Tibial artery (tissue), 4 donors: ENCODE measurements at regions not wholly inside any gene's neighbourhood (a gene's known extent, or its start where the extent isn't known, plus 50 kb on each side); places are given as distances from the start of the nearest gene placed in this dataset.

ENCODE experiments used
- DNase-seq, 2 donors: peaks; one replicate each; pipeline ENCODE4 v3.0.0-alpha.2; 2019
- H3K27ac ChIP-seq, 2 donors: fragments of 200-600 bp; sonication (generic) in 1 of 2; 1 replicate in 1 of 2; 2 replicates in 1 of 2; pipeline ENCODE4 v1.5.1; 2018 to 2019; ENCODE audit warnings: mild to moderate bottlenecking in 1 of 2
- H3K27me3 ChIP-seq, 2 donors: fragments of 200-600 bp; sonication (generic) in 1 of 2; one replicate each; pipeline versions ENCODE4 v1.5.1 to v1.6.0; 2016 to 2019
- H3K36me3 ChIP-seq, 3 donors: fragments of 200-600 bp; sonication (generic) in 2 of 3; one replicate each; pipeline ENCODE4 v1.5.1; 2016 to 2019; ENCODE audit warnings: mild to moderate bottlenecking in 2 of 3
- H3K4me1 ChIP-seq, 4 donors: fragments of 200-600 bp; sonication (generic) in 2 of 4; 1 replicate in 3 of 4; 2 replicates in 1 of 4; pipeline ENCODE4 v1.5.1; 2016 to 2019
- H3K4me3 ChIP-seq, 2 donors: fragments of 200-600 bp; sonication (generic) in 1 of 2; 1 replicate in 1 of 2; 2 replicates in 1 of 2; pipeline ENCODE4 v1.5.1; 2018 to 2019; ENCODE audit warnings: mild to moderate bottlenecking in 2 of 2
- H3K9me3 ChIP-seq, 3 donors: fragments of 200-600 bp; sonication (generic) in 1 of 3; one replicate each; pipeline ENCODE4 v1.5.1; 2016 to 2019
- intact Hi-C: fragments of 100-400 bp; cut with DNase I; formaldehyde crosslinking; loops from one replicate; pipeline ENCODE4 v1.15.0; 2023; ENCODE audit warnings: low total_unique reads
- TF ChIP-seq, protein P1 (sequence below), 2 experiments: fragments of 200-600 bp in 1 of 2; fragments of 450-650 bp in 1 of 2; IDR thresholded peaks; one replicate each; pipeline ENCODE4 v1.5.1; 2017 to 2019; ENCODE audit warnings: antibody characterized with exemption in 2 of 2, mild to moderate bottlenecking in 1 of 2, moderate library complexity in 1 of 2

- TF ChIP-seq, protein P1, sequence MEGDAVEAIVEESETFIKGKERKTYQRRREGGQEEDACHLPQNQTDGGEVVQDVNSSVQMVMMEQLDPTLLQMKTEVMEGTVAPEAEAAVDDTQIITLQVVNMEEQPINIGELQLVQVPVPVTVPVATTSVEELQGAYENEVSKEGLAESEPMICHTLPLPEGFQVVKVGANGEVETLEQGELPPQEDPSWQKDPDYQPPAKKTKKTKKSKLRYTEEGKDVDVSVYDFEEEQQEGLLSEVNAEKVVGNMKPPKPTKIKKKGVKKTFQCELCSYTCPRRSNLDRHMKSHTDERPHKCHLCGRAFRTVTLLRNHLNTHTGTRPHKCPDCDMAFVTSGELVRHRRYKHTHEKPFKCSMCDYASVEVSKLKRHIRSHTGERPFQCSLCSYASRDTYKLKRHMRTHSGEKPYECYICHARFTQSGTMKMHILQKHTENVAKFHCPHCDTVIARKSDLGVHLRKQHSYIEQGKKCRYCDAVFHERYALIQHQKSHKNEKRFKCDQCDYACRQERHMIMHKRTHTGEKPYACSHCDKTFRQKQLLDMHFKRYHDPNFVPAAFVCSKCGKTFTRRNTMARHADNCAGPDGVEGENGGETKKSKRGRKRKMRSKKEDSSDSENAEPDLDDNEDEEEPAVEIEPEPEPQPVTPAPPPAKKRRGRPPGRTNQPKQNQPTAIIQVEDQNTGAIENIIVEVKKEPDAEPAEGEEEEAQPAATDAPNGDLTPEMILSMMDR (IDR thresholded peaks at IDR 0.05), result no peak
- no peak overlapping the region for H3K4me3 ChIP-seq
- peaks cover 0 to 15% (median 14%) of the 10 kb centered on the region in 4 donors for H3K4me1 ChIP-seq
- no peaks in the 10 kb centered on the region for H3K36me3 ChIP-seq
- no peak overlapping the region for H3K27ac ChIP-seq
- H3K27me3 ChIP-seq, result no peaks in the 10 kb centered on the region
- intact Hi-C loops, result no loop called here
- DNase-seq, result no peak
- H3K9me3 ChIP-seq, result no peaks in the 10 kb centered on the region
Observed at GRCh38 chr6:43971776-43972126, 155.5 kb downstream of the MRPL14 start.

DNA sequence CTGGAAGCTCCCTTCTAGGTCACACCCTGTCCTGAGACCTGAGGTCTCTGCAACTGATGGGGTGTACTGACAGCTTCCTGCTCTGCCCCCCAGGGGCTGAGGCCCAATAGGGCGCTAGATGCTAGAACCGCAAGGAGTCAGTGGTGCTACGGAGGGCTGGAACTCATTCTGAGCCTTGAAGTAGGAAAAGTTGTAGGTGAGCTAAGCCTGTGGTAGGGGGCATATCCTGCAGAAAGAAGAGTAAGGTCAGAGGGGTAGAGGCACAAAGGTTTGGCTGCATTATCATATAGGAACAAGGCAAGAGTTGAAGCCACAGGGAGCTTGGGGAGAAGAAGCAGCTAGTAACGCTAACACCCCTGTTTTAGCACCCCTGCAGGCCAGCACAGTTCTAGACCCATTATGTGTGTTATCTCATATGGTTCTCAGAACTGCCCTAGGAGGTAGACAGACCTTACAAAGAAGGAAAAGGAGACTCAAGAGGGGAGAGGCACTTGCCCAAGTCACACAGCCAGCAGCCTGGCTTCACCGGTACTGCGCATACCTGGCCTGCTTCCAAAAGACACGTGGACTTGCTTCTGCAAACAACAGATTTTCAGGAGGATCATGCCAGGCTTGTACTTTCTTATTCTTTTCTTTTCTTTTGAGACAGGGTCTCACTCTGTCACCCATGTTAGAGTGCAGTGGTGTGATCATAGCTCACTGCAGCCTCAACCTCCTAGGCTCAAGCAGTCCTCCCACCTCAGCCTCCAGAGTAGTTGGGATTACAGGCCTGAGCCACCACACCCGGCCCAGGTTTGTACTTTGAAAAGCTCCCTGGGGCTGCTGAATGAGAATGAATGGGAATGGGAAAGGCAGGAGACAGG lies 156.1 kb downstream of the MRPL14 start:
- intact Hi-C loops, result no loop called here
- no peaks in the 10 kb centered on the region for H3K36me3 ChIP-seq
- no peak for DNase-seq
- TF ChIP-seq, protein P1 (IDR thresholded peaks at IDR 0.05), result no peak
- peaks cover 0 to 15% (median 14%) of the 10 kb centered on the region in 4 donors for H3K4me1 ChIP-seq
- no peak overlapping the region for H3K27ac ChIP-seq
- H3K4me3 ChIP-seq, result no peak overlapping the region
- no peaks in the 10 kb centered on the region for H3K9me3 ChIP-seq
- no peaks in the 10 kb centered on the region for H3K27me3 ChIP-seq

- Histone ChIP-seq H3K4me3 (no peak overlapping the region), H3K27ac (no peak overlapping the region), H3K9me3 (no peaks in the 10 kb centered on the region), H3K4me1 (peaks cover 0 to 15% (median 14%) of the 10 kb centered on the region in 4 donors), H3K27me3 (no peaks in the 10 kb centered on the region), H3K36me3 (no peaks in the 10 kb centered on the region)
- intact Hi-C loops, result no loop called here
- no peak for DNase-seq
- TF ChIP-seq, protein P1 (IDR thresholded peaks at IDR 0.05), result no peak
Observed at GRCh38 chr6:43970068-43970912, 157.0 kb downstream of the MRPL14 start.

- no peaks in the 10 kb centered on the region for H3K9me3 ChIP-seq
- H3K4me3 ChIP-seq, result no peak overlapping the region
- intact Hi-C loops, result no loop called here
- no peak overlapping the region for H3K27ac ChIP-seq
- no peak for DNase-seq
- peaks cover 0 to 15% (median 14%) of the 10 kb centered on the region in 4 donors for H3K4me1 ChIP-seq
- no peaks in the 10 kb centered on the region for H3K36me3 ChIP-seq
- TF ChIP-seq, protein P1 (IDR thresholded peaks at IDR 0.05), result no peak
- H3K27me3 ChIP-seq, result no peaks in the 10 kb centered on the region
Observed at GRCh38 chr6:43969158-43969981, 157.9 kb downstream of the MRPL14 start.
